HL-60/S4 (cell line): ENCODE measurements at regions not wholly inside any gene's neighbourhood (a gene's known extent, or its start where the extent isn't known, plus 50 kb on each side); places are given as distances from the start of the nearest gene placed in this dataset.

Source experiments
- in situ Hi-C: fragments of 300-500 bp; cut with MboI; formaldehyde crosslinking; loops from 2 replicates; pipeline ENCODE4 v1.14.3; 2022; ENCODE audit warnings: low sequenced_read_pairs

DNA sequence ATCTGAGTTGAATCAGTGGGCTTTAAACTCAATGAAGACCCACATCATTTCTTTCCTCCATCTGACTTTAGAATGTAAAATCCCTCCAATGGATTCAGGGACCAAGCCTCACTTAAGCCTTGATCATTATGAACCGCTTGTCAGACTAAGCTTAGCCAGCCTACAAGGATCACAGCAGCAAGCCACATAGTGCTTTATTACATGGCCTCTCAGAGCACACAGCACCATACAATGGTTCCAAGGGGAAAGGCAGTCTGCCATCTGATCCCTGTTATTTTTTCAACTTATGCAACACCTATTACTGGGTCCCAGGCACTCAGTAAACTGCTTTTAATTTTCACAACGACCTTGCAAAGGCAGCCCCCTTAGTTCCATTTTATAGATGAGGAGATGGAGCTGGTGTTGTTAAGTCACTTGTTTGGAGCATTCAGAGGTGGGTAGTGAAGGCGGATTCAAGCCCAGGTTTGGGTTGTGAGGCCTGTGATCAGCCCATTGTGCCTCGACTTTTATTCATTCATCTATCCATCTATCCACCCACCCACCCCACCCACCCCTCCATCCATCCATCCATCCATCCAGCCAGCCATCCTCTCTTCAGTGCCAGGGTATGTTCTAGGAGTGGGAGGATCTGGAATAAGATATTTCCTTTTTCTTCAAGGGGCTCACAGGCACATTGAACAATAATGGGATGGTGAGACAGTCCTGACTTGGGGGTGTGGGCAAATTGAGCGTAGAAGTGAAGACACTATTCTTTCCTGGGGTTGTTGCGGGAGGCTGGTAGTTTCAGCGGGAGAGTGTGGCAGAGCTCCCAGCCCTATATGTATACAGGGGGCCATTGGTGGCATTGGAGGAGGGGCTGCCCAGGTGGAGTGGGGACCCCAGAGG, 141.2 kb downstream of the MYCN start:
- in situ Hi-C loops: no loop called here

DNA sequence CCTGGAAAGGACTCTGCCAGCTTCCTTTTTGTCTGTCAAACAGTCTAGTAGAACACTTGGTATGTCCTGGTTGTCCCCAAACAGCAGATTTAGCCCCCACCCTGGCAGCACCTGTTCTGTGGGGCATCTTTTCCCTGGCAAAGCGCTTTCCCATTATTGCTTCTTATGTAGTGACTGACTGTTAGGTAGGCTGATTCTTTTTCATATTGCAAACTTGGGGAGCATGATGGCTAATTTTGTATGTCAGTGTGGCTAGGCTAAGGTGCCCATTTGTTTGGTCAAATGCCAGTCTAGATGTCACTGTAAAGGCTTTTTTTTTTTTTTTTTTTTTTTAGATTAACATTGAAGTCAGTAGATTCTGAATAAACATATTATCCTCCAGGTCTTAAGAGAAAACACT, 140.2 kb downstream of the MYCN start:
- in situ Hi-C loops: no loop called here

DNA sequence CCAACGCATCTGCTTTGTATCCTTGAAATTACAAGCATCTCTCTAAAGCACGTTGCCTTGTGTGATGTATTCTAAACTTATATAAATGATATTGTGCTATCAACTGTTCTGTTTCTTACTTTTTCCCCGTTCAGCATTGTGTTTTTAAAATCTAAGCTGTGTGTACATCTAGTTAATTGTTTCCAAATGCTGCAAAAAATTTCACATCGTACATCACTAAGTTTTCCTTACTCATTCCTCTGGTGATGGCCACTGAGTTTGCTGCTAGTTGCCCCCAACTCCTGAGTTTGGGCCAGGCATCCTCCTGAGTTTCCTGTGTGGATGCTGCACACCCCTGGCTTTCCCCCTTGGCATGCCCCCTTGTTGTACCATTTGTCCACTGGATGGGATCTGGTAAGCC, 139.7 kb downstream of the MYCN start:
- in situ Hi-C loops: no loop called here

DNA sequence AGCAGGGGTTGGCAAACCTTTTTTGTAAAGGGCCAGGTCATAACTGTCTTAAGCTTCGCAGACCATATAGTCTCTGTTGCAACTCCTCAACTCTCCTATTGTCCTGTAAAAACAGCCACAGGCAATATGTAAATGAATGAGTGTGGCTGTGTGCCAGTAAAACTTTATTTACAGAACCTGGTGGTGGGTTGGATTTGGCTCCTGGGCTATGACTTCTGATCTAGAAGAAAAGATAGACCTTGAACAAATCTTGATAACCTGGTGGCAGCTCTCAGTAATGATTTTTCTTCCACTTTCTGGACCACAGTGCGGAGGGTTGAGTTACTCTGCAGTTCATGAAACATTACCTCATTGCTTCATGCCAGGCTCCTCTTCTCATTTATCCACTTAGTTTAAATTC, 139.3 kb downstream of the MYCN start:
- in situ Hi-C loops: no loop called here

DNA sequence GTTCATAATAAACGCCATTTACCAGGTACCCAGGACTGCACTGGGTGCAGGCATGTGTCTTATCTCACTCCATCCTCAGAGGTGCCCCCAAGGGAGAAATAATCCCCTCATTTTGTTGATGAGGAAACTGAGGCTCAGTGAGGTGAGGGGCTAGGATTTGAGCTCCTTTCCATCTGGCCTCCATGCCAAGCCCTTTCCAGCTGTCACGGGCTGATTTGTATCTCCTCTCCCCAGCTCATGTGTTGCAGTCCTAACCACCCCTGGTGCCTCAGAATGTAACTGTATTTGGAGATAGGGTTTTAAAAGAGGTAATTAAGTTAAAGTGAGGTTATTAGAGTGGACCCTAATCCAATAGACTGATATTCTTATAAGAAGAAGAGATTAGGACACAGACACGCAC, 137.3 kb downstream of the MYCN start:
- in situ Hi-C loops: no loop called here

DNA sequence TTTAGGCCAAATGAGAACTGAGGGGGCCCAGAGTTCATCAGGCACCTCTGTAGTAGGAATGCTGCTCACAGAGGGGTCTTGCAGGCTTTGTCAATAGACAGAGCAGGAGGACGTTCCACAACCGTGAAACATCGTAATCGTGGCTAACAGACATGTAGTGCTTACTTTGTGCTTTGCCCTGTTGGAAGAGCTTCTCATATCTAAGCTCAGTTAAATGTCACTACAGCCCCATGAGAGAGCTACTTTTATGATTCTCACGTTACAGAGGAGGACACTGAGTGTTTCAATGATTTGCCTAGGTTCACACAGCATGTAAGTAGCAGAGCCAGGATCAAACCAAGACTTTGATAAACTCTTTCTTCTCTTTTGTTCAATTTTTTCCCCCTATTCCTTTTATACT, 136.6 kb downstream of the MYCN start:
- in situ Hi-C loops: no loop called here

DNA sequence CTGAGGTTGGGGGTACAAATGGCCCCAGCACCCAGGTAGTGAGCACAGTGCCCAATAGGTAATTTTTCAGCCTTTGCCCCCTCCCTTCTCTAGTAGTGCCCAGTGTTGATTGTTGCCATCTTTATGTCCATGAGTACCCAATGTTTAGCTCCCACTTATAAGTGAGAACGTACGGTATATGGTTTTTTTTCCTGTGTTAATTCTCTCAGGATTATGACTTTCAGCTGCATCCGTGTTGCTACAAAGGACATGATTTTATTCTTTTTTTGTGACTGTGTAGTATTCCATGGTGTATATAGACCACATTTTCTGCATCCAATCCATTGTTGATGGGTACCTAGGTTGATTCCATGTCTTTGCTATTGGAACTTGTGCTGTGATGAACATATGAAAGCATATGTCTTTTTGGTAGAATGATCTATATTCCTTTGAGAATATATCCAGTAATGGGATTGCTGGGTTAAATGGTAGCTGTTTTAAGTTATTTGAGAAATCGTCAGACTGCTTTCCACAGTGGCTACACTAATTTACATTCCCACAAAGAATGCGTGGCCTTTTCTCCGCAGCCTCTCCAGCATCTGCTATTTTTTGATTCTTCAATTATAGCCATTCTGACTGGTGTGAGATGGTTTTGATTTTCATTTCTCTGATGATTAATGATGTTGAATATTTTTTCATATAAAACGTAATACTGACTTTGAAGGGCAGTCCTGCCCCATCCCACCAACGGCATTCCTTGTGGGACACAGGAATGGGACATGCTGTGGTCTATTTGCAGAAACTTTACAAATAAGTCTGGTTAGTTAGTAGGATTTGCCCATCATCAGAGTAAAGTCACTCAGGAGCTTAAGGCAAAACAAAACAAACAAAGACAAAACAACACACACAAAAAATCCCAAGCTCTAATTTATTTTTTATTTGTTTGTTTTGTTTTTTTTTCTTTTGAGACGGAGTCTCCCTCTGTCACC, 135.0 kb downstream of the MYCN start:
- in situ Hi-C loops: no loop called here

DNA sequence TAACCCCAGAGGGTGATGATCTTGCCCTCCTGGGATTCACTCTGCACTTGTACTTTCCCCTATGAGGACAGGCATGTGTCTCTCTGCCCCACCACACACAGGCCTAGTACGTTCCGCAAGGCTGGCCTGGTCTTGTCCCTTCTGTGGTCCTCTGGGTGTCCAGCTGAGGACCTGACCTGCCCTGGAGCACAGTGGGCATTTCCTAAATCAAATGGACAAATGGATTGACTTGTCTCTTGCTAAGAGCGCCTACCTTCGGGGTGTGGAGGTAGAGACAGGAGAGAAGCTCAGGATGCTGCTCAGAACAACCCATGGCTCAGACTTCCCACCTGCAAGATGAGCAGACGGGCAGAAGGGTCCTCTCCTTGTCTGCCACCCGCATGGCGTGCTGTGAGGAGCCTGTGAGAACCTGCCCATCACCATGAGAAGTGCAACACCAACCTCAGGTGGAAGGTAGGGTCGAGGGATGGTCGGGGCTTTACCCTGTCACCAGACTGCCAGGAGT, 133.6 kb downstream of the MYCN start:
- in situ Hi-C loops: no loop called here

DNA sequence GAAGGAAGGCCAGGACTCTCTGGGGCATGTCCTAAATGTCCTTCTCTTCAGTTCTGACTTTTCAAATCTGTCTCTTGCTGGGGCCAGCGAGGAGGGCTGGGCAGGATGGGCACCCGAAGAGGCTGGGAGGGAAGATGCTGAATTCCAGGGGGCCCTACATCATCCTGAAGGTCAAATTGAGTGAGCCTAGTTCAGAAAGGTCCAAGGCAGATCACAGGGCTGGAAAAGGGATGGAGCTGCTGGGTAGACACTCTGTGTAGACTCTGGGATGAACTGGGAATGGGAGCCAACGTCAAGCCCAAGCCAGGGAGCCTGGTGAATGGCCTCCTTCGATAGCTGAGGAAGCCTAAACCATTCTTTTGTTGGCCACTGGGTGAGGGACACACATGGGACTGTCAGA, 133.1 kb downstream of the MYCN start:
- in situ Hi-C loops: no loop called here

DNA sequence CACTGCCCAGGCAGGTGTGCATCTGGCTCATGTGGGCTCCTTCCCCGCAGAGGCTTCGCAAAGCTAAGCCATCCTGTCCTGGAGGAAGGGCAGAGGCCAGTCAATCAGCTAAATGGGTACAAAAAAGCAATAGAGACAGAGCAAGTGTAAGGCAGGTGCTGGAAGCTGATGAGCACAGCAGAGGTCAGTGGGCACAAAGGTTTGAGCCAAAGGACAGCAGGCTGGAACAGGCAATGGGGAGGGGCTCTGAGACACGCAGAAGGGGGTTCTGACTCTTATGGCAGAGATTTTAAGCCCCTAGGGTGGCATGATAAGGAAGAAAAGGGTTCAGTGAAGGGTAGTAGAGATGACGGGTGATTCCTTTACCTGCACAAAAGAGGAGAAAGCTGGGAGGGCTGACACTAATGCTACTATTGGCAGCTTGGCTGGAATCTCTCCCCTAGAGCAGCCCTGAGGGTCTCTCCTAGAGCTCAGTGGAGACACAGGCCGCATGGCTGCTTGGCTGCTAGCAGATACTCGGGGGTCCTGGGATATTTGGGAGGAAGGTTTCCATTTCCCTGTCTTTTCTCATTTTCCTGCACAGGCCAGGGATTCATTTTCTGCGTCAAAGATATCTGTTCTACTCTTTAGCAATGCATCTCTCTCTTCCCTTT, 132.4 kb downstream of the MYCN start:
- in situ Hi-C loops: no loop called here

DNA sequence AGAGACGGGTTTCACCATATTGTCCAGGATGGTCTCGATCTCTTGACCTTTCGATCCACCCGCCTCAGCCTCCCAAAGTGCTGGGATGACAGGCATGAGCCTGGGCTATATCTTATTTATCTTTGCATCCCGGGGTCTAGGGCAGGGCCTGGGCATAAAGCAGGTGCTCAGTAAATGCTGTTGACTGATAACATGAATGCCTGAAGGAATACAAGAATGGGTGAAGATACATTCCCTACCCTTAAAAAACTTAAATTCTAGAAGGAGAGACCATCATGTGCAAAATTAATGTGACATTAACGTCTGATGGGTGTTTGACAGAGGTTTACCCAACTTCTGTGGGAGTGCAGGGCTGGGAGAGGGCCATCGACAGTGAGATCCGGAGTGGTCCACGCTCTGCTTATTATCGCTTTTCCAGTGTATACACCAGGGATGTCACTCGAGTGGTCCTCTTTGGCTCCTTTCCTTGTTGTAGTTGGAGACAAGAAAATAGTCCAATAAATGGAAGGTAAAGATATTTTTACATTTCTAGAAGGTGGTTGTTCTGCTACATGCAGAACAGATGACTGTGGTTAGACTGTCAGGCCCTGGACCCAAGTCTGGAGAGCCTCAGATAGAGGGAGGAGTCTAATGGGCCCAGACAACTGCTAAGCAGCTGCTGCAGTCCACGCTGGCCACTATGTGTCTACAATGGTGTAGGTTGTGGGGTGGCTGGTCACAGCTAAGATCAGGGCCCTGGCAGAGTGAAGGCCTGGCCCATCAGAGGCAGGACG, 131.7 kb downstream of the MYCN start:
- in situ Hi-C loops: no loop called here

DNA sequence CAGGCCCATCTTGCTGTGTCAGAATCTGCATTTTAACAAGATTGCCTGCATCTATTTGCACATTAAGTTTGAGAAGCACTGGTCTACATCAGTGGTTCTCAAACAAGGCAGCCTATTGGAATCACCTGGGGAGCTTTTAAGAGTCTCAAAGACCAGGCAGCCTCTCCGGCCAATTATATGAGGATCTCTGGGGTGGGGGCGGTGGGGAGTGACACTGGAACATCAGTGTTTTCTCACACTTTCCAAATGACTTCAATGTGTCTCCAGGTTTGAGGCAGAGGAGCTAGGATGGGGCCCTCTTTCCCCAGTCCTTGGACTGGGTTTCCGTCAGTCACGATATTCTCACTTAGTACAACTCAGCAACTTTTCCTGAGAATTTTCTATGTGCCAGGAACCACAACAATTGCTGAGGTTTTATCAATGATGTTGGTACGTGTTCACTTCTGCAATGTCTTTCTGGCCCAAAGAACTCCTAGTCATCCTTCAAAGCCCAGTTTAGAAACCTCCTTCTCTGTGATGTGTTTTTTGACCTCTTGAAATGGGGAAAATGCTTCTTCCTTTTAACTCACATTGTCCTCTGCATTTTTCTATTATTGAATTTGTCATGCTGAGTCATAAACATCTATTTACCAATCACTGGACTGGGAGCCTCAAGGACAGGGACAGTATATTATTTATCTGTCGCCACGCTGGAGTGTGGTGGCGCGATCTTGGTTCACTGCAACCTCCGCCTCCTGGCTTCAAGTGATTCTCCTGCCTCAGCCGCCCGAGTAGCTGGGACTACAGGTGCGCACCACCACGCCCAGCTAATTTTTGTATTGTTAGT, 130.9 kb downstream of the MYCN start:
- in situ Hi-C loops: no loop called here

DNA sequence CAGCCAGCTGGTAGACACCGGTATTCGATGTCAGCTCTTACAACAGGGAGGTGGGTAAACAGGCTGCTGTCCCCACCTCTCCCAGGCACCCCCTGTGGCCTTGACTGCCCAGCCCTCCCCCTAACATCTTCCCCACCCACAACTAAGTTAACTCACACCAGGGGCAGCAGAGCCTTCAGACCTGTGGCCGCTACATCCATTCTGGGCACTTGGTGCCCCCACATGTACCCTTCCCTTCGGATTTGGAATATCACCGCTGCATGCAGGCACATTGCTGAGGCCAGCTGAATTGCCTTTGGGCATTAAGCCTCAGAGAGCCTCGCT, 130.3 kb downstream of the MYCN start:
- in situ Hi-C loops: no loop called here

DNA sequence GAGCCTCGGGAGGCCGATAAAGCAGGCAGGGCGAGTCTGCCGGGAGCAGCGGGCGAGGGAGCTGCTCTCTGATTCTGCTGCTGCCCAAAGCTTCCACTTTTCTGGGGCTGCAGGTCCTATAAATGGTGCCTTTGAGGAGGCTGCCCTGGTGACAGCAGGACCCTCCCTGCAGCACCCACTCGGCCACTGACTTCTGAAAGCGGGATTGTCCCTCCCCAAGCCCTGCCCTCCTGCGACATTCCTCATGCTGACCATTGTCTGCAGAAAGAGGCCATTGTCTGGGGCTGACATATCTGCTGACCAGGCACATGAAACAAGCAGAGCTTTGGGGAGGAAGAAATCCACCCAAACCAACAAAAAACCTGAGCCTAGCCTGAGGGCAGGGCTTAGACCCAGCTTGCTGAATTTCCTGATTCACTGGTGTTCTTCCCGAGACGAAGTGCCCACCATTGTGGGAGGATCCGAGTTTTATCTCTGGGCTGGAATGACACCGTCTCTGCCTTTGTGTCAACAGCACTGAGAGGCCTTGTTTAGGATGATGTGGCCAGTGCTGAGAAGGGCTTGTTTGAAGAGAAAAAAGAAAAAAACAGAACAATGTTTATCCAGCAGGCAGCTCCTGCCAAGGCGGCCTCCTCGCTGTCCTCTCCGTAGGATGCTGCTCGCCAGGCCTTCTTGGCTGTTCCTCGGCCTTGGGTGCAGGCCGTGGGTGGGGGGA, 129.7 kb downstream of the MYCN start:
- in situ Hi-C loops: no loop called here

DNA sequence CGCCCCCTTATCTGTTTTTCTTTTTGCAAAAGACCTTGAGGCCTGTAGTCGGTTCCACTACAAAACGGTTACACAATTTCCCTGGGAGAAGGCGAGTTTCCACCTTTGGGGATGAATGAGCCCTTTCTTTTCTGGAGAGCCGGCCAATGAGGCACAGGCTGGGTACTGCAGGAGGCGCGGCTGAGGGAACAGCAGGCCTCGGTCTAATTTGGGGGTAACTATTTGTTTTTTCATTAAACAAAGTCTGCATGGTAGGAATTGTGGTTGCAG, 129.2 kb downstream of the MYCN start:
- in situ Hi-C loops: no loop called here

DNA sequence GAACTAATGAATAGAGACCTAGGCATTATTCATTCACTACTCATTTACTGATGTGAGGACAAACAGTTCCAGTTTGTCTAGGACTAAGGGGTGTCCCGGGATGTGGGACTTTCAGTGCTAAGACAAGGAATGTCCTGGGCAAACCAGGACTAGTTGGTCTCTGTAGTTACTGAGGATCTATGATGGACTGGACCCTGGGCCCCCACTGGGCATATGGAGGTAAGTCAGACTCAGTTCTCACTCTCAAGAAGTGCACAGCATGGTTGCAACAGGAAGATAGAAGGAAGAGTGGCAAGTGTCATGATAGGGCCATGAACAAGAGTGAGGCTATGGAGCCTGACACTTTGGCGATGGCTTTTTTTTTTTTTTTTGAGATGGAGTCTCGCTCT, 128.2 kb downstream of the MYCN start:
- in situ Hi-C loops: no loop called here

DNA sequence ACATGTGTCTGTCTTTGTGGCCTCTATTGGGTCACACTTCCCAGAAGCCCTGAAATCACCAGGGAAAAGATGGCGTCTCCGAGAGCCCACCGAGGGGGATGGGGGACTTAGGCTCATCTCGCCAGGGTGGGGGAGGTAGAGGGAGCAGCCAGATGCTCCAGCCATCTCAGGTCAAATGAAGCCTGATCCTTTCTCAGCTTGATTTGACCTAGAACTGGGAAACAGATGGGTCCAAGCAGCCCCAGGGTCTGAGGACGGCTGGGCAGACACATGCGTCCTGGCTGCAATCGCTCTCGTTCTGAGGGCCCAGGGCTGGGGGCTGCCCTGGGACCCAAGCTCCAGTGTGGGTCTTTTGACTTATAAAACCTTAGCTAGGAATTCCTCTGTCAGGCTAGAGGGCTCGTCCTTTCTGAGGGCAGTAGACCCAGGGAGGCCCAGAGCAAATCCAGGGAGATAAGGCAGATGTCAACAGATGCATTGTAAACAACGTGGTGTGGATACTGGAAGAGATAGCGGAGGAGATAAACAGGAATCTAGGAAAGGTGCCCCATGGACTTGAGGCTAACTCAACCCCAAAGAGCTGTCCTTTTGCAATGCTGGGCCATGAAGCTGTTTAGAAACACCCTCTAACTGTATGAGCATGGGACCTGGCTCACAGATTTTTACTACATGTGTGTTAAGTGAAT, 127.7 kb downstream of the MYCN start:
- in situ Hi-C loops: no loop called here

DNA sequence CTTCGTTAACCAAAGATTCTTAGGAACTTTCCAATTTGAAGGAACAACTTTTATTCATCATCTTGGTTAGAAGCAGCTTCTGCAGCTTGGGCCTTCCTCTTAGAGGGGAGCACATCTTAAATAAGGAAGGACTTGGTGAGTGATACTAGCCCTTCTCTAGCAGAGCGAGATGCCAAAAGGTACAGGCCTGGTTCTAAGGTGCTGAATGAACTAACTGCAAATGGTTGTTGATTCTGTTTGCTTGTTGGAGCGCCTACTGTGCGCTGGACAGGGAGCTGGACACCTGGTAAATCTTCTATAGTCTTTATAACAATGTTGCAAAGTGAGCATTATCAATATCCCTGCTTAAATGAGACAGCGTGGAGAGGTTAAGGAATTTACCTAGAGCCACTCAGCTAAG, 127.1 kb downstream of the MYCN start:
- in situ Hi-C loops: no loop called here

DNA sequence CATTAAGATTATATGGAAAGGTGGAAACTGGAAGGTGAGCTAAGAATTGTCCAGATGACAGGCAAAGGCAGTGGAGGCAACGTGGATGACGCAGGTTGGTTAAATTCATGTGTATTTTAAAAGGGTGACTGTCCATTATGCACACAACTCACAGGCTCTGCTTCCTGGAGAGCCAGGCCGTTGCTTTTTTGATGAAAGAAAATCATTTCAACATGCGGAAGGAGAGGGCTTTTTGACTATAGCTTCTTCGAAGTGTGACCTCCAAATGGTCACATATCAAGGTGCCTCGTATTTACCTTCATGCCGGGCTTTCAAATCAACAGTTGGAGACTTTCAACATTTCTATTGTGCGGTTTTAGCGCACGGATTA, 126.7 kb downstream of the MYCN start:
- in situ Hi-C loops: no loop called here
